OCI-LY7 (cell line): ENCODE measurements at regions not wholly inside any gene's neighbourhood (a gene's known extent, or its start where the extent isn't known, plus 50 kb on each side); places are given as distances from the start of the nearest gene placed in this dataset.

Experiments
- BruUV-seq: library from RNA; stranded (reverse); fragments of 400-500 nt; replicated peaks from 2 replicates; lab custom pipeline; 2021; lab: Mats Ljungman, UMichigan
- CTCF ChIA-PET: fragments of 300-600 bp; sonication (Branson Sonifier 250); formaldehyde crosslinking; loops from one replicate; lab custom pipeline; 2022; ENCODE audit warnings: antibody characterized with exemption; ENCODE audit not compliant: unreplicated experiment; lab: Charles Lee
- POLR2A ChIA-PET: fragments of 300-600 bp; sonication (Branson Sonifier 250); formaldehyde crosslinking; loops from one replicate; lab custom pipeline; 2022; ENCODE audit warnings: antibody characterized with exemption; lab: Charles Lee
- DNase-seq: peaks from one replicate; pipeline ENCODE4 v3.0.0-alpha.2; 2015; ENCODE audit warnings: low spot score
- H2AFZ ChIP-seq: fragments of 200-600 bp; sonication (generic), shearing (Covaris generic); 2 replicates; pipeline ENCODE4 v1.6.1; 2014; ENCODE audit warnings: mild to moderate bottlenecking, antibody characterized with exemption, low read length, moderate library complexity
- H3K27ac ChIP-seq: fragments of 200-600 bp; sonication (generic); 2 replicates; pipeline ENCODE4 v1.5.1; 2014; ENCODE audit warnings: mixed run types, low read depth, mild to moderate bottlenecking, moderate library complexity, low read length, inconsistent platforms; ENCODE audit not compliant: poor library complexity, severe bottlenecking
- H3K36me3 ChIP-seq: fragments of 200-600 bp; sonication (generic); 2 replicates; pipeline ENCODE4 v1.6.1; 2014; ENCODE audit warnings: mild to moderate bottlenecking, antibody characterized with exemption, low read length, moderate library complexity, mixed read lengths; ENCODE audit not compliant: insufficient read depth
- H3K4me1 ChIP-seq: fragments of 200-600 bp; sonication (generic); 2 replicates; pipeline ENCODE4 v1.5.1; 2014; ENCODE audit warnings: mild to moderate bottlenecking, low read length; ENCODE audit not compliant: insufficient read depth, poor library complexity, severe bottlenecking
- H3K4me2 ChIP-seq: fragments of 200-600 bp; sonication (generic); 2 replicates; pipeline ENCODE4 v1.6.1; 2014; ENCODE audit warnings: mild to moderate bottlenecking, low read length
- H3K4me3 ChIP-seq: fragments of 200-600 bp; sonication (generic); 2 replicates; pipeline ENCODE4 v1.5.1; 2014; ENCODE audit warnings: mild to moderate bottlenecking, low read depth, low read length; ENCODE audit not compliant: poor library complexity, severe bottlenecking
- H3K79me2 ChIP-seq: fragments of 200-600 bp; sonication (generic); 2 replicates; pipeline ENCODE4 v1.6.1; 2016; ENCODE audit warnings: low read depth, mild to moderate bottlenecking, low read length, moderate library complexity, mixed read lengths; ENCODE audit not compliant: insufficient read depth
- H3K9me2 ChIP-seq: fragments of 200-600 bp; sonication (generic); 2 replicates; pipeline ENCODE4 v1.6.1; 2016; ENCODE audit warnings: mild to moderate bottlenecking, low read length, mixed read lengths; ENCODE audit not compliant: insufficient read depth
- H3K9me3 ChIP-seq: fragments of 200-600 bp; sonication (generic); 2 replicates; pipeline ENCODE4 v1.6.1; 2014; ENCODE audit warnings: mild to moderate bottlenecking, mixed run types, low read length, mixed read lengths
- H4K20me1 ChIP-seq: fragments of 200-600 bp; sonication (generic); 2 replicates; pipeline ENCODE4 v1.6.1; 2014; ENCODE audit warnings: mild to moderate bottlenecking, antibody characterized with exemption, low read length, moderate library complexity, mixed read lengths; ENCODE audit not compliant: insufficient read depth
- CTCF ChIP-seq: fragments of 200-600 bp; sonication (generic); conservative IDR thresholded peaks from 2 replicates; pipeline ENCODE4 v1.5.1; 2014; ENCODE audit warnings: mild to moderate bottlenecking, antibody characterized with exemption, low read length, moderate library complexity, mixed read lengths
- EZH2phosphoT487 ChIP-seq: fragments of 200-600 bp; sonication (generic); IDR thresholded peaks from 2 replicates; pipeline ENCODE4 v1.6.1; 2018; ENCODE audit warnings: low read depth, borderline replicate concordance, mild to moderate bottlenecking, mixed run types, antibody characterized with exemption, low read length, moderate library complexity, mixed read lengths
- intact Hi-C: fragments of 100-400 bp; cut with micrococcal nuclease; formaldehyde crosslinking; loops from one replicate; pipeline ENCODE4 v1.10.0; 2022; ENCODE audit not compliant: unreplicated experiment

- CTCF ChIA-PET: no interaction called here
- no peaks in the 10 kb centered on the region for H4K20me1 ChIP-seq
- no peak for DNase-seq
- BruUV-seq: no TSS peak
- H3K4me3 ChIP-seq: no peak overlapping the region
- H2AFZ ChIP-seq: no peak overlapping the region
- H3K9me3 ChIP-seq: no peaks in the 10 kb centered on the region
- POLR2A ChIA-PET: no interaction called here
- no peak overlapping the region for H3K27ac ChIP-seq
- H3K9me2 ChIP-seq: no peaks in the 10 kb centered on the region
- H3K4me1 ChIP-seq: no peaks in the 10 kb centered on the region
- H3K36me3 ChIP-seq: no peaks in the 10 kb centered on the region
- TF ChIP-seq CTCF: no peak
- intact Hi-C loops: no loop called here
- no peak overlapping the region for H3K4me2 ChIP-seq
- no peaks in the 10 kb centered on the region for H3K79me2 ChIP-seq
These were observed 56.3 kb upstream of the ABI3BP start for GRCh38 chr3:101049532-101049931.

DNA sequence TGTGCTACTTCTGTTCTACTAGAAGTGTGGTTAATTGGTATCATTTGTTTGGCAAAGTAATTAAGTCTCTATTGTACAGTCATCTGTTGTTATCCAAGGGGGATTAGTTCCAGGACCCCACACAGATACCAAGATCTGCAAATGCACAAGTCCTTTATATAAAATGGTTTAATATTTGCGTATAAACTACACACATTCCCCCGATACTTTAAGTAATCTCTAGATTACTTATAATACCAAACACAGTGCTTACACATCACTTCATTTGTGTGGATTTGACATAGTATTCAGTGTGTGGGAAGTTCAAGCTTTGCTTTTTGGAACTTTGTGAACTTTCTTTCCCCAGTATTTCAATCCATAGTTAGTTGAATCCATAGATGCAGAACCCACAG is 50.5 kb upstream of the ABI3BP start:
- H3K36me3 ChIP-seq: no peaks in the 10 kb centered on the region
- BruUV-seq: no TSS peak
- intact Hi-C loops: no loop called here
- TF ChIP-seq CTCF: no peak
- no peak for TF ChIP-seq EZH2phosphoT487
- H3K79me2 ChIP-seq: no peaks in the 10 kb centered on the region
- no peaks in the 10 kb centered on the region for H3K4me1 ChIP-seq
- no peak overlapping the region for H2AFZ ChIP-seq
- H3K4me2 ChIP-seq: no peak overlapping the region
- no peaks in the 10 kb centered on the region for H3K9me3 ChIP-seq
- ChIA-PET POLR2A (no interaction called here), CTCF (no interaction called here)
- no peaks in the 10 kb centered on the region for H4K20me1 ChIP-seq
- H3K4me3 ChIP-seq: no peak overlapping the region
- DNase-seq: no peak
- H3K27ac ChIP-seq: no peak overlapping the region
- H3K9me2 ChIP-seq: no peaks in the 10 kb centered on the region

- H4K20me1 ChIP-seq: no peaks in the 10 kb centered on the region
- H3K36me3 ChIP-seq: no peaks in the 10 kb centered on the region
- no peaks in the 10 kb centered on the region for H3K4me1 ChIP-seq
- no peaks in the 10 kb centered on the region for H3K9me2 ChIP-seq
- no peak overlapping the region for H2AFZ ChIP-seq
- no peak overlapping the region for H3K4me2 ChIP-seq
- BruUV-seq: no TSS peak
- H3K9me3 ChIP-seq: no peaks in the 10 kb centered on the region
- POLR2A ChIA-PET: interaction anchor here (0.7 kb wide), 1 partner anchor 53 kb away, joined by 3 read pairs; no protein-coding TSS in a partner anchor
- H3K4me3 ChIP-seq: no peak overlapping the region
- CTCF ChIA-PET: no interaction called here
- intact Hi-C loops: no loop called here
- no peaks in the 10 kb centered on the region for H3K79me2 ChIP-seq
- TF ChIP-seq CTCF: no peak
- TF ChIP-seq EZH2phosphoT487: no peak
- no peak overlapping the region for H3K27ac ChIP-seq
- DNase-seq: no peak
These were observed 49.9 kb upstream of the ABI3BP start for GRCh38 chr3:101042996-101043686.
